ENCODE measurements at regions not wholly inside any gene's neighbourhood (a gene's known extent, or its start where the extent isn't known, plus 50 kb on each side); places are given as distances from the start of the nearest gene placed in this dataset.

DNA sequence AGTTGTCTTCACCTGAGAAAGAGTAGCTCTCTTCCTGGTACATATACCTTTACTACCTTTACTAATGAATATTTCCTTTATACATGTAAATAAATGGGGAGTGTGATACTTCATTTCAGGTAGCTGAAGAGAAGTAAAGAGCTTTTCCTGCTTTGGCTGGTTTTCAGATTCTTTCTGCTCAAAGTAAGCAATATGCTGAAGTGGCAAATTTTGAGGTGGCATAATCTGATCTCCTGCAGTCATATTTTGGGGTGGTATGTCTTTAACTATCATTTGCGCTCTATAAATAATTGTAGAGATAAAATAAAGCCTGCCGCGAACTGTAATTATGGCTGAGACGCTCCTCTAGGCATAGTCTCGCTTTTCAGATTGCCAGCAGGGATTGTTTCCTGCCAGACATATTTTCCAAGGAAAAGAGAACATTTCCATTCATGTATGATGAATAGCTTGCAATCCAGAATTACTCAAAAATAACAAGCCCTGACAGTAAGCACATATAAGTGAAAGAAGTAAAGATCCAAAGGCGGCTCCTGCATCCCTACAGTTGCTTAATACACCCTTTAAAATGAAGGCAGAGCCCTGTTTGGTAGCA, 200.7 kb downstream of the C12orf50 start:
- DNase-seq: no peak

GRCh38 chr12:87827638-87828264, 201.4 kb downstream of the C12orf50 start:
- DNase-seq: no peak

DNA sequence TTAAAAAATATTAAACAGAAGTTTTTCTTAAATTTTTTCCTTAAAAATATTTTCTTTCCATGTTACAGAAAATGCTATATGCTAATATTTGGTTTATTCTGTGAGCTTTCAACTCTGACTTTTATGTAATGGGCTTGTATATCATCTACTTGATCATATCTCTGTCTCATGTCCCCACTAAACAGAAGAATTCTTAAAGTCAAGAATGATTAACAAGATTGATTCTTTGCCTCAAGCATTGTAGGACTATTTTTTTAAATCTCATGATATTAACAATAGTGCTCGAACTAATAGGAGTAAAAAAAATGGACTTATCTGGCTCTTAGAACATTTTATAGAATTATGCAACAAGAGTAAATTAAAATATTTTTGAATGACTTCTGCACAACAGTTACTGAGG, 206.3 kb downstream of the C12orf50 start:
- DNase-seq: no peak

- no peak for DNase-seq
Measured at GRCh38 chr12:87820524-87821202, 208.5 kb downstream of the C12orf50 start.

GRCh38 chr12:87818441-87818840, 210.8 kb downstream of the C12orf50 start:
- DNase-seq: no peak

- no peak for DNase-seq
Measured at GRCh38 chr12:87815771-87816585, 213.2 kb downstream of the C12orf50 start.

DNA sequence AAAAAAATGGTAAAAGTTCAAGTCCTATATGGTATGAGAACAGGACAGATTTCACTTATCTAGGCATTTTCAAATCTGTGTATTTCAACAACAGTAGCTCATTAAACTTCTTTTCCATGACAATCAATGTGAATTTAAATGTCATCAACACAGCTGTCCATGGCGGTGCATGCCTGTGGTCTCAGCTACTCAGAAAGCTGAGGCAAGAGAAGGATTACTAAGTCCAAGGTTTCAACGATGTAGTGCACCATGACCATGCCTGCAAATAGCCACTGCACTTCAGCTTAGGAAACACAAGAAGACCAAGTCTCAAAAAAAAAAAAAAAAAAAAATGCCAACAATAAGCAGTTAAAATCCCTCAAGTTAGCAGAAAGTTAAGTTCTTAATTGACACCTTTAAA, 214.6 kb downstream of the C12orf50 start:
- no peak for DNase-seq

DNA sequence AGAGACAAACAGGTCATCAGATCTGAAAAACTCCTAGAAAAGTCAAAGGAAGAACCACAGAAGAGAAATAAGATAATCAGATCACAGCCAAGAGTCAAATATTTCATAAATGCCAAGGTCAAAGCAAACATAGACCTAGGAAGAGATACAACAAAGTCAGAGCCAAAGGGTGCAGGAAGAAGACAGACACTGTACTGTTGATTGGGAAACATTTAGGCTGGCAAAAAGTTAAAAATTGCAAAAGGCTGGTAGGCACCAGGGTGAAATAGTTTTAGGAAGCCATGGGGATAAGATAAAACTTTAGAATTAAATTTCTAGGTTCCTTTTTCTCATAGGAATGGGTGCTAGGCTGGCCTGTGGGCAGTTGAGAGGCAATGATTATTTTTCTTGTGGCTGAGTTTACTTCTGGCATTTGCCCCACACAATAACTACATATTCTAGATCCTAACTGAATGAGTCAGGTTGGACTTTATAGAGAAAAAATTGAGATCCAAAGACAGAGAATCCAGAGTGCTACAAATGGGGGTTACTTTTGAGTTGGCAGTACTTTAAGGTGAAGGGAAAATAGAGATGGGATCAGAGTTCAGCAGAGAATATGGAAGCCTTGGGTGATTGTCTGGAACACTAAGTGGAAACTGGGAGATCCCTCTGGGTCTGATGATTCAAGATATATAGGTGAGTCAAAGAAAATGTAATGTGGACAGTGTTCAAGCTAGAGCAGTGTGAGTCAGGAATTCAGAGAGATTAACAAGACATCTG, 215.5 kb downstream of the C12orf50 start:
- no peak for DNase-seq

- DNase-seq: no peak
Measured at GRCh38 chr12:87812681-87813080, 216.5 kb downstream of the C12orf50 start.

GRCh38 chr12:87812030-87812429, 217.2 kb downstream of the C12orf50 start:
- no peak for DNase-seq

DNA sequence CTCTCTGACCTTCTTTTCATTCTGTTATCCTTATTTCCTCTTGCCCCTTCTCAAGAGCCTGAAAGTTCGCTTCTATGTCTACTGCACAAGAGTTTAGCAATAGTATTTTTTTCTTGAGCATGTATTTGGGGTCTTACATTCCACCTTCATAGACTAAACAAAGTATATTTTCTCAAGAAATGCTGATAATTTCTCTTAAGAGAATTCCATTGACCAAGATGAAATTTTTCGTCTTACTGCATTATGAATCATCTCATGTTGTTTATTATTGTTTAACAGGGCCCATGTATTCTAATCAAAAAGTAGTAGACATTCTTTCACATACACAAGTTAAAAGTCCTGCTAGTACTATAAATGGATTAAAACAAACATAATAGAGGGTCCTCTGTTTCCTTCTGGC, 219.3 kb downstream of the C12orf50 start:
- no peak for DNase-seq

GRCh38 chr12:87807086-87807485, 222.1 kb downstream of the C12orf50 start:
- DNase-seq: no peak

- DNase-seq: no peak
Measured at GRCh38 chr12:87806310-87806709, 222.9 kb downstream of the C12orf50 start.

GRCh38 chr12:87804386-87804785, 224.8 kb downstream of the C12orf50 start:
- DNase-seq: no peak

DNA sequence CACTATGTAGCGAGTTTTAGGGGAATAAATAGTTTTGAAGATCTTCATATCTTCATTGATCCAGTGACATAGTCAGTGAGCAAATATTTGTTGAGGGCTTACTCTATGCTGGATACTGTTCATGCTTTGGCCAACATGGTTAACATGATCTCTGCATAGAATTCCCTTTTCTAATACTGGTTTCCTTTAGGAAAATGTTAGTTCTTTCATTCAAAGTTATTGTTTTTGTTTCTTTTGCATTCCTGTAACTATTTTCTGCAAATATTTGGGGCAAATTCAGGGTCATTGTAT, 226.5 kb downstream of the C12orf50 start:
- no peak for DNase-seq

- DNase-seq: no peak
Measured at GRCh38 chr12:87801860-87802720, 227.1 kb downstream of the C12orf50 start.

DNA sequence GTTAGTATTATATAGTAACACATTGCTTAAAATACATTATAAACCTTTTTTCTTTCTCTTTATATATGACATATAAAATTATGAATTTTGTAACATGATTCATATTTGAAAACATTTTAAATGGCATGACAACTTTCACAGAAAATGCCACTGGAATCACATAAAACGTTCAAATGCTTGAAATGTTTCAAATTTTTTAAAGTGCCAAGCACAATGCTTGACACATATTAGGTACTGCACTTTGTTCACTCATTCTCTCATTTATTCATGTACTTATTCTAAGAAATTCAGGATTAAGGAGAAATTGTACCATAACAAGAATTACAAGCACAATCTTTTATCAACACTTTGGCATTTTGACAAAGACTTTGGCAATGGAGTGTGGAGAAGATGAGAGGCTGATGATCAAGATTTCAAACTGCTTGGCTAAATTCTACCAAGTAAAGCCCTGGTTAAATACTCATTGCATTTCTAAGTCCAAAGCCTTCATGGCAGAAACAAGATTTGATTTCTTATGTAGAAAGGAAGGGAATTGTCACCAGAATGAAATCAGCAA, 232.2 kb downstream of the C12orf50 start:
- DNase-seq: no peak

GRCh38 chr12:87795555-87795954, 233.6 kb downstream of the C12orf50 start:
- DNase-seq: no peak

GRCh38 chr12:87794854-87795253, 234.3 kb downstream of the C12orf50 start:
- no peak for DNase-seq

- DNase-seq: no peak
Measured at GRCh38 chr12:87793131-87793530, 236.1 kb downstream of the C12orf50 start.

- DNase-seq: no peak
Measured at GRCh38 chr12:87784350-87784749, 244.9 kb downstream of the C12orf50 start.

DNA sequence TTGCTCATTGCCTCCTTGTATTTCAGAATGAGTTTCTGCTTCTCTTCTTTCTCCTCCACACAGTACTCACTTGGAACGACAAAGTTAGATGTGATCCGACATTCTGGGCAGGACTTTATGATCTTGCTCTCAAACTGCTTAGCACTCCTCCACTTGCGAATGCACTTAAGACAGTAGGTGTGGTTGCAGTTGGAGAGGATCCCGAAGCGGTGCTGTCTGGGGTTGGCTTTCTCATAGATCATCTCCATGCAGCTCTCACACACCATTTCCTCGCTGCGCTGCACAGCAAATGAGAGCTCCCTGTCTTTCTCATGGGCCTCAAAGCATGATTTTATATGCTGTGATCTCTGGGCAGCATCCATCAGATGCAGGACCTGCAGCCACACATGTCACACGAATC, 245.7 kb downstream of the C12orf50 start:
- DNase-seq: no peak
